GM23248 (cell line): ENCODE measurements at regions not wholly inside any gene's neighbourhood (a gene's known extent, or its start where the extent isn't known, plus 50 kb on each side); places are given as distances from the start of the nearest gene placed in this dataset.

Experiments
- EZH2 ChIP-seq: fragments of 200-600 bp; sonication (generic); IDR thresholded peaks from 2 replicates; pipeline ENCODE4 v1.6.1; 2018; ENCODE audit warnings: antibody characterized with exemption, mild to moderate bottlenecking; ENCODE audit not compliant: insufficient read depth, poor library complexity, severe bottlenecking
- EZH2phosphoT487 ChIP-seq: fragments of 200-600 bp; sonication (generic); IDR thresholded peaks from 2 replicates; pipeline ENCODE4 v1.6.1; 2018; ENCODE audit warnings: antibody characterized with exemption, moderate library complexity, mild to moderate bottlenecking, low read depth; ENCODE audit not compliant: insufficient read depth

DNA sequence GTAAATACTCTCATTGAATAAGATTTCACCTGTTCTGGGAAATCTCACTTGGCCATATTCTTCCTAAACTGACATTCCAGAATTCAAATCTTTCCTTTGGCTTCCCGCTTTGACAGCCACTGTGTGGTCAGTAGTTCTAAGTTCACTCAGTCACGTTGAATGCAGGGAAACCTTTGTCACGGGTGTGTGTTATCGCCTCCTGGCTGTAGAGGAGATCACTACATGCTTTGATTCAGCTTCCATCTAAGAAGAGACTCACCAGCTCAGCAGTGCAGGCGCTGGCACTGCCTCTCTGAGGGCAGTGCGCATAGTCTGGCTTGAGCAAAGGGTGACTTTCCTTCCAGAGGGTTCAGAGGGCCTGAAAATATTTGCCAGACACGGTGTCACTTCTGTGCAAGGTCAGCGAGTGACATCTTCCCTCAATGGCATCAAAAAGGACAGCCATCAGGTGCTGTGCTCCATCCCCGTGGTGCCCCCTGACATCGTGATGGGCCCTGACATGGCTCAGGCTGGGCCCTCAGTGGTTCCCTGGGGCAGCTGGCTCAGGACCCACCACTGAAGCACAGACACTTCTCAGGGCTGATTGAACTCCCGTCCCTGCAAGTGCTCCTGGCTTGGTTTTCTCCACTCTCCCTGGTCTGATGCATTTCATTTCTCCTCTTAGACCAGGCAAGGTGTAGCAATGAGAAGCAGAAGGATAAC is 635.4 kb upstream of the ARGLU1 start:
- TF ChIP-seq EZH2phosphoT487 (no peak), EZH2 (no peak)
